Vagina (tissue), 2 donors: ENCODE measurements at regions not wholly inside any gene's neighbourhood (a gene's known extent, or its start where the extent isn't known, plus 50 kb on each side); places are given as distances from the start of the nearest gene placed in this dataset.

ENCODE experiments used
- CTCF ChIP-seq, 3 experiments: fragments of 450-650 bp in 2 of 3; fragments of 200-600 bp in 1 of 3; sonication (generic) in 1 of 3; IDR thresholded peaks; one replicate each; pipeline ENCODE4 v1.5.1; 2017 to 2019; ENCODE audit warnings: antibody characterized with exemption in 3 of 3, mild to moderate bottlenecking in 2 of 3, moderate library complexity in 2 of 3
- POLR2AphosphoS5 ChIP-seq, 2 donors: sonication (generic); formaldehyde crosslinking; IDR thresholded peaks; one replicate each; pipeline ENCODE4 v1.9.0; 2017; ENCODE audit warnings: antibody characterized with exemption in 2 of 2, mild to moderate bottlenecking in 2 of 2, low read depth in 1 of 2; ENCODE audit not compliant: insufficient read depth in 1 of 2

GRCh38 chr7:118003476-118003875, 130.2 kb upstream of the CTTNBP2 start:
- TF ChIP-seq CTCF (IDR thresholded peaks at IDR 0.05), result no peak
- TF ChIP-seq POLR2AphosphoS5 (IDR thresholded peaks at IDR 0.05; ENCODE audit: insufficient read depth in 1 of 2, low read depth in 1 of 2), result no peak
